NOMO-1 (cell line): ENCODE measurements at regions not wholly inside any gene's neighbourhood (a gene's known extent, or its start where the extent isn't known, plus 50 kb on each side); places are given as distances from the start of the nearest gene placed in this dataset.

Experiments
- DNase-seq, 2 experiments: peaks; one replicate each; lab custom pipeline; 2025; ENCODE audit not compliant: unreplicated experiment in 2 of 2; lab: John Stamatoyannopoulos, UW

GRCh38 chr22:49215840-49216239 lies 611.8 kb downstream of the BRD1 start:
- DNase-seq, result no peak

- no peak for DNase-seq
Measured at GRCh38 chr22:49214976-49215375, 612.7 kb downstream of the BRD1 start.

GRCh38 chr22:49213731-49214352 lies 613.8 kb downstream of the BRD1 start:
- DNase-seq, result no peak

- DNase-seq, result no peak
Measured at GRCh38 chr22:49212466-49212865, 615.2 kb downstream of the BRD1 start.

- DNase-seq, result no peak
Measured at GRCh38 chr22:49212002-49212401, 615.7 kb downstream of the BRD1 start.

- no peak for DNase-seq
Measured at GRCh38 chr22:49211176-49211575, 616.5 kb downstream of the BRD1 start.

GRCh38 chr22:49210606-49211005 lies 617.1 kb downstream of the BRD1 start:
- DNase-seq, result no peak

- DNase-seq, result no peak
Measured at GRCh38 chr22:49209452-49210195, 618.0 kb downstream of the BRD1 start.

GRCh38 chr22:49208768-49209252 lies 618.9 kb downstream of the BRD1 start:
- DNase-seq, result no peak

- DNase-seq, result no peak
Measured at GRCh38 chr22:49208004-49208402, 619.7 kb downstream of the BRD1 start.

- no peak for DNase-seq
Measured at GRCh38 chr22:49207008-49208003, 620.4 kb downstream of the BRD1 start.

- no peak for DNase-seq
Measured at GRCh38 chr22:49206281-49206680, 621.4 kb downstream of the BRD1 start.

- DNase-seq, result no peak
Measured at GRCh38 chr22:49205483-49205800, 622.2 kb downstream of the BRD1 start.

- no peak for DNase-seq
Measured at GRCh38 chr22:49204599-49205482, 622.8 kb downstream of the BRD1 start.

GRCh38 chr22:49203859-49204598 lies 623.6 kb downstream of the BRD1 start:
- no peak for DNase-seq

- no peak for DNase-seq
Measured at GRCh38 chr22:49203091-49203858, 624.4 kb downstream of the BRD1 start.

- DNase-seq, result no peak
Measured at GRCh38 chr22:49202226-49202625, 625.4 kb downstream of the BRD1 start.

- no peak for DNase-seq
Measured at GRCh38 chr22:49201046-49201970, 626.4 kb downstream of the BRD1 start.
